SK-N-MC (cell line): ENCODE measurements at regions not wholly inside any gene's neighbourhood (a gene's known extent, or its start where the extent isn't known, plus 50 kb on each side); places are given as distances from the start of the nearest gene placed in this dataset.

Source experiments
- EZH2 ChIP-seq: fragments of 200-600 bp; sonication (generic); IDR thresholded peaks from one replicate; pipeline ENCODE4 v1.6.1; 2017; ENCODE audit warnings: antibody characterized with exemption
- POLR2AphosphoS5 ChIP-seq: IDR thresholded peaks from 2 replicates; pipeline ENCODE4 v1.6.1; 2012; ENCODE audit warnings: mild to moderate bottlenecking, low read depth, low read length, borderline replicate concordance

DNA sequence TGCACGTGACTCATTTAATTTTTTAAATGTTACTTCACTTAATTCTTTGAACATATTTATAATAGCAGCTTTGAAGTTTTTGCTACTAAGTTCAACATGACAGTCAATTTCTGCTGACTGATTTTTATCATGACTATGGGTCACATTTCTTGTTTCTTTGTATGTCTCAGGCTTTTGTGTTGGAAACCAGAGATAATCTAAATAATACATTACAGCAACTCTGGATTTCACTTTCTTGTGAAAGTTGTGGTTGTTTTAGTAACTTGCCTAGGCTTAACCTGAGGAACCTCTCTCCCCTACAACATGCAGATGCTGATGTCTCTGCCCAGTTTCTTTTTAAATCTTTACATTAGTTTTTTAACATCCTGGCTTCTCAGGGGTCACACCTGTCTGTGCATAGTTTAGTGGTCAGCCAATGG lies 180.8 kb downstream of the CCDC71L start:
- TF ChIP-seq POLR2AphosphoS5 (no peak), EZH2 (no peak)
